GM12865 (cell line): ENCODE measurements at regions not wholly inside any gene's neighbourhood (a gene's known extent, or its start where the extent isn't known, plus 50 kb on each side); places are given as distances from the start of the nearest gene placed in this dataset.

Source experiments
- DNase-seq: peaks from one replicate; pipeline ENCODE4 v3.0.0; 2010; ENCODE audit warnings: low read depth
- H3K4me3 ChIP-seq: 2 replicates; pipeline ENCODE4 v1.5.1; 2011; ENCODE audit warnings: mild to moderate bottlenecking, low read depth, low read length, control low read depth
- TF ChIP-seq, protein P1 (sequence below): IDR thresholded peaks from 2 replicates; pipeline ENCODE4 v1.5.1; 2011; ENCODE audit warnings: low read length, control low read depth, low read depth, inconsistent platforms; ENCODE audit not compliant: insufficient read depth; ENCODE audit errors: missing control alignments

GRCh38 chr3:117735481-117736101 is 1026.0 kb downstream of the TUSC7 start:
- TF ChIP-seq, protein P1, sequence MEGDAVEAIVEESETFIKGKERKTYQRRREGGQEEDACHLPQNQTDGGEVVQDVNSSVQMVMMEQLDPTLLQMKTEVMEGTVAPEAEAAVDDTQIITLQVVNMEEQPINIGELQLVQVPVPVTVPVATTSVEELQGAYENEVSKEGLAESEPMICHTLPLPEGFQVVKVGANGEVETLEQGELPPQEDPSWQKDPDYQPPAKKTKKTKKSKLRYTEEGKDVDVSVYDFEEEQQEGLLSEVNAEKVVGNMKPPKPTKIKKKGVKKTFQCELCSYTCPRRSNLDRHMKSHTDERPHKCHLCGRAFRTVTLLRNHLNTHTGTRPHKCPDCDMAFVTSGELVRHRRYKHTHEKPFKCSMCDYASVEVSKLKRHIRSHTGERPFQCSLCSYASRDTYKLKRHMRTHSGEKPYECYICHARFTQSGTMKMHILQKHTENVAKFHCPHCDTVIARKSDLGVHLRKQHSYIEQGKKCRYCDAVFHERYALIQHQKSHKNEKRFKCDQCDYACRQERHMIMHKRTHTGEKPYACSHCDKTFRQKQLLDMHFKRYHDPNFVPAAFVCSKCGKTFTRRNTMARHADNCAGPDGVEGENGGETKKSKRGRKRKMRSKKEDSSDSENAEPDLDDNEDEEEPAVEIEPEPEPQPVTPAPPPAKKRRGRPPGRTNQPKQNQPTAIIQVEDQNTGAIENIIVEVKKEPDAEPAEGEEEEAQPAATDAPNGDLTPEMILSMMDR: no peak
- no peak for DNase-seq
- H3K4me3 ChIP-seq: no peak overlapping the region

DNA sequence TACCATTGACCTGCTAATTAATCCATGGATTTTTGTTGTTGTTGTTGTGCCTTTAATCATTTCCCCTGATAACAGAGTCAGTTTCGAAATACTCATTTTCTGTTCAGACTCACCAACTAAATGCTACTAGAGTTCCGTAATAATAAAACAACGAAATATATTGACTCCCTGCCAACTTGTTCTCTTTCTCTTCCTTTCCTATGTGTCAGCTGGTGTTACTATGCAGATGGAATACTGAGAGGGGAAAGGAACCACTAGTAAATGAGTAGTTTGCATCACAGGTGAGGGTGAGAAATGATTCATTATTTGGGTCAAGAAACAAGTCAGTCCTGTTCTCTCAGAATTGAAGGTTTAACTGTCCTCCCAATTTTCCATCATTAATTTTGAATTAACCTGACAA is 1027.3 kb downstream of the TUSC7 start:
- no peak overlapping the region for H3K4me3 ChIP-seq
- TF ChIP-seq, protein P1: no peak
- DNase-seq: no peak

- TF ChIP-seq, protein P1: no peak
- no peak for DNase-seq
- H3K4me3 ChIP-seq: no peak overlapping the region
These were observed 1034.4 kb downstream of the TUSC7 start for GRCh38 chr3:117743993-117744392.

DNA sequence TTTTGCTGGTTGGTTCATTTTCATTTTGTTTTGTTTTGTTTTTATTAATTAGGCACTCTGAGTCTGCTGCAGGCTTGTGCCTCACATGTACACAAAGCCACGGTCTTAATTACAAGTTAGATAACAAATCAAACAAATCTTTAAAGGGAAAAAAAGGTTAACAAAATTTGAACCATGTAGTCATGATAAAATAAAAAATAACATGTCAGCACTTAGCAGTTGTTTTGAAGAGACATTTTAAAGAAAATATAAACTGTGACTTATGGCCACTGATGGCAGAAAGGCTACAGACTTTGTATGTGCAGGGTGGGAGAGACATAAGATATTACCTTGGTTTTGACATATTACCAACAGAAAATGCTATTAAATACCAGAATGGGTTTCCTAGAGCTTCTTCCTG is 1035.4 kb downstream of the TUSC7 start:
- TF ChIP-seq, protein P1: no peak
- no peak for DNase-seq
- H3K4me3 ChIP-seq: no peak overlapping the region

DNA sequence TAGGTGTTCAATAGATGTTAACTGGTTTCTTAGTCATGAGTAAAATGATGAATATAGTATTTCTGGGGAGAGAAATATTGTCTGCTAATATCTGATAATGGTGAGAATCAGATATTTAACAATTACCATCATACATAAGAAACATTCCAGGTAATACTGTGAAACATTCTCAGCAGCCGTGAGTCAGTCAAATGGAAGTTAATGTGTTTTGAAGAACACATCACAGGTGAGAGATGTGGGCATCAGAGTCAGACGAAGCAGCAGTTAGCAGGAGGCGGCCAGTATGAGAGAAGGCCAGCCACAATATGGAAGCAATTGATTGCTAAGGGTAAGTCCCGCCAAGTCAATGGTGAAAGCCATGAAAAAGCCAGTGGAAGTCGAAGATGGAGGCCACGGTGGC is 1035.9 kb downstream of the TUSC7 start:
- DNase-seq: no peak
- no peak overlapping the region for H3K4me3 ChIP-seq
- TF ChIP-seq, protein P1: no peak

- TF ChIP-seq, protein P1: no peak
- no peak for DNase-seq
- H3K4me3 ChIP-seq: no peak overlapping the region
These were observed 1036.5 kb downstream of the TUSC7 start for GRCh38 chr3:117746066-117746465.

GRCh38 chr3:117748131-117748530 is 1038.6 kb downstream of the TUSC7 start:
- TF ChIP-seq, protein P1: no peak
- no peak for DNase-seq
- H3K4me3 ChIP-seq: no peak overlapping the region
